ENCODE measurements at regions not wholly inside any gene's neighbourhood (a gene's known extent, or its start where the extent isn't known, plus 50 kb on each side); places are given as distances from the start of the nearest gene placed in this dataset.

DNA sequence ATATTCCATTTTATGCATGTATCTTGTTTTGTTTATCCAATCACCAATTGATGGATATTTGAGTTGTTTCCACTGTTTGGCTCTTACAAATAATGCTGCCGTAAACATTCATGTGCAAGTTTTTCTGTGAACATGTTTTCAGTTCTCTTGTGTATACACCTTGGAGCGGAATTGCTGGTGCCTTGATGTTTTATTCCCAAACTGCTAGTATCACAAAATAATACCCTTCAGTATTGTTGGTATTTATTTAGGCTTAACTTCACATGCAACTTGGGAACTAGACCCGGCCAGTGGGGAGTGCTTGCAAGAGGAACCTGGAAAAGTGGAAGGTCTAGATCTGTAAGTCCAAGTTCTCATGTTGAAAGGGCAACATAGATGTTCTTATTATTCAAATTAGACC is 115.9 kb downstream of the CRYAA start:
- TF ChIP-seq, protein P1, sequence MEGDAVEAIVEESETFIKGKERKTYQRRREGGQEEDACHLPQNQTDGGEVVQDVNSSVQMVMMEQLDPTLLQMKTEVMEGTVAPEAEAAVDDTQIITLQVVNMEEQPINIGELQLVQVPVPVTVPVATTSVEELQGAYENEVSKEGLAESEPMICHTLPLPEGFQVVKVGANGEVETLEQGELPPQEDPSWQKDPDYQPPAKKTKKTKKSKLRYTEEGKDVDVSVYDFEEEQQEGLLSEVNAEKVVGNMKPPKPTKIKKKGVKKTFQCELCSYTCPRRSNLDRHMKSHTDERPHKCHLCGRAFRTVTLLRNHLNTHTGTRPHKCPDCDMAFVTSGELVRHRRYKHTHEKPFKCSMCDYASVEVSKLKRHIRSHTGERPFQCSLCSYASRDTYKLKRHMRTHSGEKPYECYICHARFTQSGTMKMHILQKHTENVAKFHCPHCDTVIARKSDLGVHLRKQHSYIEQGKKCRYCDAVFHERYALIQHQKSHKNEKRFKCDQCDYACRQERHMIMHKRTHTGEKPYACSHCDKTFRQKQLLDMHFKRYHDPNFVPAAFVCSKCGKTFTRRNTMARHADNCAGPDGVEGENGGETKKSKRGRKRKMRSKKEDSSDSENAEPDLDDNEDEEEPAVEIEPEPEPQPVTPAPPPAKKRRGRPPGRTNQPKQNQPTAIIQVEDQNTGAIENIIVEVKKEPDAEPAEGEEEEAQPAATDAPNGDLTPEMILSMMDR (conservative IDR thresholded peaks at IDR 0.05; ENCODE audit: low read length) = no peak
- no peak for TF ChIP-seq EZH2phosphoT487 (IDR thresholded peaks at IDR 0.05; ENCODE audit: borderline replicate concordance, low read depth, low read length)
